Endothelial cell (in vitro differentiated cells): ENCODE measurements at regions not wholly inside any gene's neighbourhood (a gene's known extent, or its start where the extent isn't known, plus 50 kb on each side); places are given as distances from the start of the nearest gene placed in this dataset.

Source experiments
- DNase-seq: peaks from one replicate; pipeline ENCODE4 v3.0.0; 2021; ENCODE audit warnings: low spot score
- H3K27ac Mint-ChIP-seq: one replicate; pipeline ENCODE4 v1.8.0; 2021; ENCODE audit warnings: mixed read lengths, inconsistent platforms; ENCODE audit not compliant: unreplicated experiment
- H3K27me3 Mint-ChIP-seq: one replicate; pipeline ENCODE4 v1.8.0; 2021; ENCODE audit warnings: mild to moderate bottlenecking, moderate library complexity, mixed read lengths, inconsistent platforms; ENCODE audit not compliant: unreplicated experiment
- H3K36me3 Mint-ChIP-seq: one replicate; pipeline ENCODE4 v1.8.0; 2021; ENCODE audit warnings: mild to moderate bottlenecking, low read depth, mixed read lengths, inconsistent platforms; ENCODE audit not compliant: unreplicated experiment
- H3K4me1 Mint-ChIP-seq: one replicate; pipeline ENCODE4 v1.8.0; 2021; ENCODE audit warnings: mild to moderate bottlenecking, mixed read lengths, inconsistent platforms; ENCODE audit not compliant: unreplicated experiment
- H3K4me3 Mint-ChIP-seq: one replicate; pipeline ENCODE4 v1.8.0; 2021; ENCODE audit warnings: mild to moderate bottlenecking, mixed read lengths, inconsistent platforms; ENCODE audit not compliant: unreplicated experiment
- H3K9me3 Mint-ChIP-seq: one replicate; pipeline ENCODE4 v1.8.0; 2021; ENCODE audit warnings: mixed read lengths, inconsistent platforms; ENCODE audit not compliant: unreplicated experiment
- TF ChIP-seq, protein P1 (sequence below): fragments of 200-600 bp; sonication (generic); IDR thresholded peaks from one replicate; pipeline ENCODE4 v1.5.0; 2021; ENCODE audit warnings: antibody characterized with exemption; ENCODE audit not compliant: unreplicated experiment

DNA sequence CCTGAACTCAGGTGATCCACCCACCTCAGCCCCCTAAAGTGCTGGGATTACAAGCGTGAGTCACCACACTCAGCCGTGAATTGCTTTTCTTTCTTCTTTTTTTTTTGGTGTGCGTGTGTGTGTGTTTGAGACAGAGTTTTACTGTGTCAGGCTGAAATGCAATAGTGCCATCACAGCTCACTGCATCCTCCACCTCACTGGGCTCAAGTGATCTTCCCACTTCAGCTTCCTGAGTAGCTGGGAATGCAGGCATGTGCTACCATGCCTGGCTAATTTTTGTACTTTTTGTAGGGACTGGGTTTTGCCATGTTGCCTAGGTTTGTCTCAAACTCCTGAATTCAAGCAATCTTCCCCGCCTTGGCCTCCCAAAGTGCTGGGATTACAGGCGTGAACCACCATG, 113.7 kb upstream of the HAPLN1 start:
- Mint-ChIP-seq H3K36me3 (no peaks in the 10 kb centered on the region), H3K4me3 (no peak overlapping the region), H3K27me3 (no peaks in the 10 kb centered on the region), H3K9me3 (no peaks in the 10 kb centered on the region), H3K4me1 (no peaks in the 10 kb centered on the region), H3K27ac (no peak overlapping the region)
- DNase-seq: no peak
- TF ChIP-seq, protein P1, sequence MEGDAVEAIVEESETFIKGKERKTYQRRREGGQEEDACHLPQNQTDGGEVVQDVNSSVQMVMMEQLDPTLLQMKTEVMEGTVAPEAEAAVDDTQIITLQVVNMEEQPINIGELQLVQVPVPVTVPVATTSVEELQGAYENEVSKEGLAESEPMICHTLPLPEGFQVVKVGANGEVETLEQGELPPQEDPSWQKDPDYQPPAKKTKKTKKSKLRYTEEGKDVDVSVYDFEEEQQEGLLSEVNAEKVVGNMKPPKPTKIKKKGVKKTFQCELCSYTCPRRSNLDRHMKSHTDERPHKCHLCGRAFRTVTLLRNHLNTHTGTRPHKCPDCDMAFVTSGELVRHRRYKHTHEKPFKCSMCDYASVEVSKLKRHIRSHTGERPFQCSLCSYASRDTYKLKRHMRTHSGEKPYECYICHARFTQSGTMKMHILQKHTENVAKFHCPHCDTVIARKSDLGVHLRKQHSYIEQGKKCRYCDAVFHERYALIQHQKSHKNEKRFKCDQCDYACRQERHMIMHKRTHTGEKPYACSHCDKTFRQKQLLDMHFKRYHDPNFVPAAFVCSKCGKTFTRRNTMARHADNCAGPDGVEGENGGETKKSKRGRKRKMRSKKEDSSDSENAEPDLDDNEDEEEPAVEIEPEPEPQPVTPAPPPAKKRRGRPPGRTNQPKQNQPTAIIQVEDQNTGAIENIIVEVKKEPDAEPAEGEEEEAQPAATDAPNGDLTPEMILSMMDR: no peak

DNA sequence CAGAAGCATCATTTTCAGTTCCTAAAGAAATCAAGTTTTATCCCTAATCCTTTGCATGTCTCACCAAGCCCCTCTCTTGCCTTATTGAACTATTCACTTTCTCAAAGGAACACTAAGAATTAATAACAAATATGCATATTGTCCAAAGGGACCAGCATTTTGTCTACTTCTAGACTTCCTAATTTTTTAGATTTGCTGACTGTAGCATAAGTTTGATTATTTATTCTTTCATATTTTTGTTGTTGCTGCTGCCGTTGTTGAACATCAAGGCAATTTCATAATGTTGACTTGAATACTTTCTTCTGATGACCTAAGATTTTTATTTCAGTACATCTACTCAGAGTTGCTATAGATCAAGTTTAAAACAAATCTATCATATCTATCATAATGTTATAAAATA, 111.2 kb upstream of the HAPLN1 start:
- H3K27ac Mint-ChIP-seq: no peak overlapping the region
- no peaks in the 10 kb centered on the region for H3K9me3 Mint-ChIP-seq
- no peaks in the 10 kb centered on the region for H3K27me3 Mint-ChIP-seq
- no peak overlapping the region for H3K4me3 Mint-ChIP-seq
- H3K36me3 Mint-ChIP-seq: no peaks in the 10 kb centered on the region
- TF ChIP-seq, protein P1: no peak
- DNase-seq: no peak
- no peaks in the 10 kb centered on the region for H3K4me1 Mint-ChIP-seq

DNA sequence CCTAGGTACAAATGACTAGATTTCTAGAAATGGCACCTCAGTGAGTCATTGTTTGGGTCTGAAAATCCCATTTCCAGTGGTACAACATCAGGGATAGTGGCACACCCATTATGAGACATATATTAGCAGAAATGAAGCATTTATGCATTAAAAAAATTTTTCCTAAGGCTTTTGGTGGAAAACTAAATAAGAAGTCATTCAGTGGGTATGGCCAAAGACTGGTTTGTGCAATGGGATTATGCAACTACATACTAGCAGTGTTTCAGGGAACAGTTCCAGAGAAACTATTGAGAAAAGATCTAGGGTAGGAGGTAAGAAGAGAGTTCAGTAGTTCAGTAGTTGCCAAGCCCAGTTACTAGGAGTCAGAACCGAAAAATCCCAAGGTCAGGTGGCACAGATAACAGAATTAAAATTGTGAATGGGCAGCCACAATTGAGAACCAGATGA, 106.5 kb upstream of the HAPLN1 start:
- Mint-ChIP-seq H3K4me3 (no peak overlapping the region), H3K36me3 (no peaks in the 10 kb centered on the region), H3K4me1 (no peaks in the 10 kb centered on the region), H3K27ac (no peak overlapping the region), H3K9me3 (no peaks in the 10 kb centered on the region), H3K27me3 (peaks cover 1% of the 10 kb centered on the region)
- no peak for DNase-seq
- TF ChIP-seq, protein P1: no peak

DNA sequence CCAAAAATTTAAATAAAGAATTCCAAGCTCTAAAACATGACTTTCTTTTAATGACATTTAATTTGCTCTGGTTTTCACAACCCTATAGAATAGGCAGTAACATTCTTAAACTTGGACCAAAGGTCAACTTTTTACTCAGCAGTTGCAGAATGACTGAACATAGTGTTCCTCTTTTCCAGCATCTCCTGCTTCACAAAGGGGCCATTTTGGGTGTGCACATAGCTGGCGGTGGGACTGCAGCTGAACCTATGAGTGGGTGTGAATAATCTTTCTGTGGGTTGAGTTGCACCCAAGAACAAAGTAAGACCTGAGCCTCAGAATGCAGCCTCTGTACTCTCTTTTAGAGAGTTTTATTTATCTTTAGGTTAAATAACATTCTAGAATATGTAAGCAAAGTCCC, 96.9 kb upstream of the HAPLN1 start:
- Mint-ChIP-seq H3K36me3 (no peaks in the 10 kb centered on the region), H3K27ac (no peak overlapping the region), H3K27me3 (peaks cover 6% of the 10 kb centered on the region), H3K4me3 (no peak overlapping the region), H3K4me1 (no peaks in the 10 kb centered on the region), H3K9me3 (no peaks in the 10 kb centered on the region)
- TF ChIP-seq, protein P1: no peak
- DNase-seq: no peak

DNA sequence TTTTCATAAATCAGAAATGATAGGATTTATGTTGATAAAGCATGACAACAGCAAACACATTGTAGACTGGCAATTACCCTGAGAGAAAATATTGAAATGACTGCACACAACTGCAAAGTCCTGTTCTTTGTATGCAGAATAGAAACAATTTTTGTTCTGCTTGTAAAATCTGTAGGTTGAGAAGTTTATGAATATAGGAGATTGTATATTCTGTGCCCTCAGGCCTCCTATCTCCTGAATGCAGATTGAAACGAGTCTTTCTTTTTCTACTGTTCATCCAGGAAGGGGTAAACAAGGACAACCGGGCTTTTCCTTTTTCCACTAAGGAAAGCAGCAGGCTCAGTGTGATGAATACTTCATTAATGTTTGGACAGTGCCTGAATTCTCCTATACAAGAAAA, 95.0 kb upstream of the HAPLN1 start:
- H3K4me1 Mint-ChIP-seq: no peaks in the 10 kb centered on the region
- H3K27me3 Mint-ChIP-seq: peaks cover 7% of the 10 kb centered on the region
- DNase-seq: no peak
- TF ChIP-seq, protein P1: no peak
- H3K9me3 Mint-ChIP-seq: no peaks in the 10 kb centered on the region
- H3K4me3 Mint-ChIP-seq: no peak overlapping the region
- H3K36me3 Mint-ChIP-seq: no peaks in the 10 kb centered on the region
- no peak overlapping the region for H3K27ac Mint-ChIP-seq
